ENCODE measurements at regions not wholly inside any gene's neighbourhood (a gene's known extent, or its start where the extent isn't known, plus 50 kb on each side); places are given as distances from the start of the nearest gene placed in this dataset.
"Not testable (repeated sequence)": the region's sequence is repeated elsewhere in the genome, so short reads cannot be mapped to it uniquely, and the experiment has no call there.

GRCh38 chr6:169098651-169099050 is 155.0 kb downstream of the THBS2 start:
- H3K4me3 Mint-ChIP-seq; H3K9me3 Mint-ChIP-seq; H3K27ac Mint-ChIP-seq; H3K27me3 Mint-ChIP-seq; H3K4me1 Mint-ChIP-seq (ENCODE audit: low read depth); H3K36me3 Mint-ChIP-seq (ENCODE audit: low read depth): not testable (repeated sequence)

- H3K9me3 Mint-ChIP-seq, result peaks cover 4% of the 10 kb centered on the region
- no peaks in the 10 kb centered on the region for H3K27me3 Mint-ChIP-seq
- no peak overlapping the region for H3K27ac Mint-ChIP-seq
- H3K36me3 Mint-ChIP-seq (ENCODE audit: low read depth), result no peaks in the 10 kb centered on the region
- no peaks in the 10 kb centered on the region for H3K4me1 Mint-ChIP-seq (ENCODE audit: low read depth)
- no peak overlapping the region for H3K4me3 Mint-ChIP-seq
Measured at GRCh38 chr6:169098116-169098515, 155.5 kb downstream of the THBS2 start.

- H3K27me3 Mint-ChIP-seq, result no peaks in the 10 kb centered on the region
- no peaks in the 10 kb centered on the region for H3K4me1 Mint-ChIP-seq (ENCODE audit: low read depth)
- no peak overlapping the region for H3K4me3 Mint-ChIP-seq
- H3K27ac Mint-ChIP-seq, result no peak overlapping the region
- no peaks in the 10 kb centered on the region for H3K36me3 Mint-ChIP-seq (ENCODE audit: low read depth)
- H3K9me3 Mint-ChIP-seq, result peaks cover 6% of the 10 kb centered on the region
Measured at GRCh38 chr6:169097381-169097959, 156.2 kb downstream of the THBS2 start.

GRCh38 chr6:169096388-169096787 is 157.3 kb downstream of the THBS2 start:
- Mint-ChIP-seq H3K27me3 (no peaks in the 10 kb centered on the region), H3K27ac (no peak overlapping the region), H3K9me3 (peaks cover 14% of the 10 kb centered on the region), H3K4me3 (no peak overlapping the region), H3K36me3 (ENCODE audit: low read depth) (no peaks in the 10 kb centered on the region), H3K4me1 (ENCODE audit: low read depth) (no peaks in the 10 kb centered on the region)

- no peaks in the 10 kb centered on the region for H3K36me3 Mint-ChIP-seq (ENCODE audit: low read depth)
- H3K27me3 Mint-ChIP-seq, result no peaks in the 10 kb centered on the region
- peaks cover 16% of the 10 kb centered on the region for H3K9me3 Mint-ChIP-seq
- no peak overlapping the region for H3K27ac Mint-ChIP-seq
- H3K4me3 Mint-ChIP-seq, result no peak overlapping the region
- no peaks in the 10 kb centered on the region for H3K4me1 Mint-ChIP-seq (ENCODE audit: low read depth)
Measured at GRCh38 chr6:169095153-169095552, 158.5 kb downstream of the THBS2 start.

GRCh38 chr6:169094552-169094950 is 159.1 kb downstream of the THBS2 start:
- Mint-ChIP-seq H3K9me3 (peaks cover 21% of the 10 kb centered on the region), H3K4me3 (no peak overlapping the region), H3K4me1 (ENCODE audit: low read depth) (no peaks in the 10 kb centered on the region), H3K27ac (no peak overlapping the region), H3K27me3 (no peaks in the 10 kb centered on the region), H3K36me3 (ENCODE audit: low read depth) (no peaks in the 10 kb centered on the region)

GRCh38 chr6:169093770-169094551 is 159.7 kb downstream of the THBS2 start:
- no peak overlapping the region for H3K4me3 Mint-ChIP-seq
- H3K9me3 Mint-ChIP-seq, result peaks cover 24% of the 10 kb centered on the region
- no peak overlapping the region for H3K27ac Mint-ChIP-seq
- H3K27me3 Mint-ChIP-seq, result no peaks in the 10 kb centered on the region
- H3K4me1 Mint-ChIP-seq (ENCODE audit: low read depth), result no peaks in the 10 kb centered on the region
- H3K36me3 Mint-ChIP-seq (ENCODE audit: low read depth), result no peaks in the 10 kb centered on the region

GRCh38 chr6:169093066-169093723 is 160.5 kb downstream of the THBS2 start:
- H3K4me3 Mint-ChIP-seq, result no peak overlapping the region
- no peak overlapping the region for H3K27ac Mint-ChIP-seq
- H3K4me1 Mint-ChIP-seq (ENCODE audit: low read depth), result no peaks in the 10 kb centered on the region
- H3K36me3 Mint-ChIP-seq (ENCODE audit: low read depth), result no peaks in the 10 kb centered on the region
- H3K9me3 Mint-ChIP-seq, result peaks cover 26% of the 10 kb centered on the region
- H3K27me3 Mint-ChIP-seq, result no peaks in the 10 kb centered on the region

GRCh38 chr6:169092375-169092774 is 161.3 kb downstream of the THBS2 start:
- Mint-ChIP-seq H3K4me3 (no peak overlapping the region), H3K9me3 (peaks cover 26% of the 10 kb centered on the region), H3K36me3 (ENCODE audit: low read depth) (no peaks in the 10 kb centered on the region), H3K27ac (no peak overlapping the region), H3K4me1 (ENCODE audit: low read depth) (no peaks in the 10 kb centered on the region), H3K27me3 (no peaks in the 10 kb centered on the region)

GRCh38 chr6:169090514-169091127 is 163.0 kb downstream of the THBS2 start:
- peaks cover 26% of the 10 kb centered on the region for H3K9me3 Mint-ChIP-seq

GRCh38 chr6:169088762-169089161 is 164.9 kb downstream of the THBS2 start:
- Mint-ChIP-seq H3K9me3 (peaks cover 30% of the 10 kb centered on the region), H3K36me3 (ENCODE audit: low read depth) (no peaks in the 10 kb centered on the region), H3K27me3 (no peaks in the 10 kb centered on the region), H3K4me1 (ENCODE audit: low read depth) (no peaks in the 10 kb centered on the region), H3K4me3 (no peak overlapping the region), H3K27ac (no peak overlapping the region)

More at GRCh38 chr6:169090514-169091127, 163.0 kb downstream of the THBS2 start:
- not testable (repeated sequence) for H3K27ac Mint-ChIP-seq; H3K4me3 Mint-ChIP-seq; H3K27me3 Mint-ChIP-seq; H3K4me1 Mint-ChIP-seq (ENCODE audit: low read depth); H3K36me3 Mint-ChIP-seq (ENCODE audit: low read depth)

GRCh38 chr6:169087443-169088041 is 166.1 kb downstream of the THBS2 start:
- H3K4me1 Mint-ChIP-seq (ENCODE audit: low read depth), result no peaks in the 10 kb centered on the region
- H3K4me3 Mint-ChIP-seq, result no peak overlapping the region
- no peaks in the 10 kb centered on the region for H3K36me3 Mint-ChIP-seq (ENCODE audit: low read depth)
- H3K27me3 Mint-ChIP-seq, result no peaks in the 10 kb centered on the region
- H3K9me3 Mint-ChIP-seq, result peaks cover 26% of the 10 kb centered on the region
- no peak overlapping the region for H3K27ac Mint-ChIP-seq

GRCh38 chr6:169086616-169087015 is 167.0 kb downstream of the THBS2 start:
- not testable (repeated sequence) for H3K27me3 Mint-ChIP-seq; H3K4me1 Mint-ChIP-seq (ENCODE audit: low read depth); H3K36me3 Mint-ChIP-seq (ENCODE audit: low read depth); H3K4me3 Mint-ChIP-seq; H3K27ac Mint-ChIP-seq
- peaks cover 17% of the 10 kb centered on the region for H3K9me3 Mint-ChIP-seq

- H3K27me3 Mint-ChIP-seq, result peaks cover 4% of the 10 kb centered on the region
- no peaks in the 10 kb centered on the region for H3K36me3 Mint-ChIP-seq (ENCODE audit: low read depth)
- peaks cover 17% of the 10 kb centered on the region for H3K9me3 Mint-ChIP-seq
- H3K27ac Mint-ChIP-seq, result no peak overlapping the region
- H3K4me3 Mint-ChIP-seq, result no peak overlapping the region
- no peaks in the 10 kb centered on the region for H3K4me1 Mint-ChIP-seq (ENCODE audit: low read depth)
Measured at GRCh38 chr6:169086020-169086419, 167.6 kb downstream of the THBS2 start.

GRCh38 chr6:169085466-169085865 is 168.2 kb downstream of the THBS2 start:
- Mint-ChIP-seq H3K9me3 (peaks cover 17% of the 10 kb centered on the region), H3K4me3 (no peak overlapping the region), H3K27ac (no peak overlapping the region), H3K4me1 (ENCODE audit: low read depth) (no peaks in the 10 kb centered on the region), H3K27me3 (peaks cover 4% of the 10 kb centered on the region), H3K36me3 (ENCODE audit: low read depth) (no peaks in the 10 kb centered on the region)
